ENCODE measurements at regions not wholly inside any gene's neighbourhood (a gene's known extent, or its start where the extent isn't known, plus 50 kb on each side); places are given as distances from the start of the nearest gene placed in this dataset.

DNA sequence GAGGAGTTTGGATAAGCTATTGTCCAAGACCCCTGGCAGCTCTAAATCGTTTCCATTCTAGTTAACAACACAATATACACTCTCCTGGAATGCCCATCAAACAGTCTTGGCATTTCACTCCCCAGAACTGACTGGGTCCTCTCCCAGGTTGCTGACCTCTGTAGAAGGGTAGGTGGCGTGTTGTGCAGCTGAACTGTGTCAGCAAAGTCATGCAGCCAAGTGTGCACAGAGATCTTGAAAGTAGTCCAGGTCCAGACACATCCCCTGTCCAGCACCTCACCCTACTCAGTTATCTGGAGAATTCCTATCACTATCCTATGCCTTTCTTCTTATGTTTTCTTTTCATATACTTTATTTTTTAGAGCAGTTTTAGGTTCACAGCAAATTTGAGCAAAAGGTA is 312.7 kb downstream of the GABRB3 start:
- Mint-ChIP-seq H3K9me3 (peaks cover 15 to 28% of the 10 kb centered on the region in 2 donors), H3K36me3 (peaks cover 24% of the 10 kb centered on the region), H3K4me1 (no peaks in the 10 kb centered on the region), H3K4me3 (no peak overlapping the region), H3K27ac (no peak overlapping the region), H3K27me3 (ENCODE audit: low read depth in 2 of 2) (no peaks in the 10 kb centered on the region)
- no peak for DNase-seq
- no peak overlapping the region for H3K4me3 ChIP-seq (ENCODE audit: low read length)
- TF ChIP-seq, protein P1, sequence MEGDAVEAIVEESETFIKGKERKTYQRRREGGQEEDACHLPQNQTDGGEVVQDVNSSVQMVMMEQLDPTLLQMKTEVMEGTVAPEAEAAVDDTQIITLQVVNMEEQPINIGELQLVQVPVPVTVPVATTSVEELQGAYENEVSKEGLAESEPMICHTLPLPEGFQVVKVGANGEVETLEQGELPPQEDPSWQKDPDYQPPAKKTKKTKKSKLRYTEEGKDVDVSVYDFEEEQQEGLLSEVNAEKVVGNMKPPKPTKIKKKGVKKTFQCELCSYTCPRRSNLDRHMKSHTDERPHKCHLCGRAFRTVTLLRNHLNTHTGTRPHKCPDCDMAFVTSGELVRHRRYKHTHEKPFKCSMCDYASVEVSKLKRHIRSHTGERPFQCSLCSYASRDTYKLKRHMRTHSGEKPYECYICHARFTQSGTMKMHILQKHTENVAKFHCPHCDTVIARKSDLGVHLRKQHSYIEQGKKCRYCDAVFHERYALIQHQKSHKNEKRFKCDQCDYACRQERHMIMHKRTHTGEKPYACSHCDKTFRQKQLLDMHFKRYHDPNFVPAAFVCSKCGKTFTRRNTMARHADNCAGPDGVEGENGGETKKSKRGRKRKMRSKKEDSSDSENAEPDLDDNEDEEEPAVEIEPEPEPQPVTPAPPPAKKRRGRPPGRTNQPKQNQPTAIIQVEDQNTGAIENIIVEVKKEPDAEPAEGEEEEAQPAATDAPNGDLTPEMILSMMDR (IDR thresholded peaks at IDR 0.05) = no peak
- intact Hi-C loops (cut with micrococcal nuclease) = no loop called here
- 92% methylated on average over 1 of the region's 2 CpGs for WGBS (ENCODE audit: insufficient coverage)
- H3K27ac ChIP-seq (ENCODE audit: low read length) = no peak overlapping the region
- H3K9me3 ChIP-seq (ENCODE audit: control insufficient read depth, insufficient read depth, low read length) = peaks cover 30% of the 10 kb centered on the region
- no peaks in the 10 kb centered on the region for H3K27me3 ChIP-seq (ENCODE audit: control insufficient read depth, insufficient read depth, low read length)
- ATAC-seq = no peak
- no peaks in the 10 kb centered on the region for H3K4me1 ChIP-seq (ENCODE audit: control insufficient read depth, insufficient read depth, low read length)
- H3K36me3 ChIP-seq (ENCODE audit: control insufficient read depth, insufficient read depth, low read length) = no peaks in the 10 kb centered on the region

DNA sequence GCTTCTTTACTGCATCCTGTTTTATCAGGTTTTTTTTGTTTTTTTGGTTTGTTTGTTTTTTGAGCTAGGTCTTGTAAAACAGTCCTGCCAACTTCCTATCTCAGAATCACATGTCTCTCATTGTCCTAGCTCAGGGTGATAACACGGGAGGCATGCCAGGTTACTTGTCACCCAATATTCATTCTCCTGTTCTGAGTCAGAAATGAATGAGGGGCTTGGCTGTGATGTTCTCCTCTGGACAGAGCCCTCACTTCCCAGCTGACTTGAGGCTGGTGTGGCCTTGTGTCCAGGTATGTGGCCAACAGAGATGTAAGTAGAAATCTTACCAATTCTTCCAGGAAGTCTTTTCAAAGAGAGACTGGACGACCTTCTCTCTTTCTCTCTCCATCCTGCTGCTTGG is 317.0 kb downstream of the GABRB3 start:
- H3K4me3 Mint-ChIP-seq = no peak overlapping the region
- Histone ChIP-seq H3K36me3 (ENCODE audit: control insufficient read depth, insufficient read depth, low read length) (no peaks in the 10 kb centered on the region), H3K4me3 (ENCODE audit: low read length) (no peak overlapping the region), H3K27ac (ENCODE audit: low read length) (no peak overlapping the region), H3K4me1 (ENCODE audit: control insufficient read depth, insufficient read depth, low read length) (no peaks in the 10 kb centered on the region), H3K9me3 (ENCODE audit: control insufficient read depth, insufficient read depth, low read length) (peaks cover 23% of the 10 kb centered on the region), H3K27me3 (ENCODE audit: control insufficient read depth, insufficient read depth, low read length) (no peaks in the 10 kb centered on the region)
- peaks cover 14 to 26% of the 10 kb centered on the region in 2 donors for H3K9me3 Mint-ChIP-seq
- H3K36me3 Mint-ChIP-seq = peaks cover 12% of the 10 kb centered on the region
- TF ChIP-seq, protein P1 (IDR thresholded peaks at IDR 0.05) = no peak
- WGBS (ENCODE audit: insufficient coverage) = 64% methylated on average over 2 of the region's 2 CpGs
- H3K27me3 Mint-ChIP-seq (ENCODE audit: low read depth in 2 of 2) = no peaks in the 10 kb centered on the region
- no peak for DNase-seq
- no peak for ATAC-seq
- intact Hi-C loops (cut with micrococcal nuclease) = no loop called here
- H3K4me1 Mint-ChIP-seq = no peaks in the 10 kb centered on the region
- H3K27ac Mint-ChIP-seq = no peak overlapping the region

DNA sequence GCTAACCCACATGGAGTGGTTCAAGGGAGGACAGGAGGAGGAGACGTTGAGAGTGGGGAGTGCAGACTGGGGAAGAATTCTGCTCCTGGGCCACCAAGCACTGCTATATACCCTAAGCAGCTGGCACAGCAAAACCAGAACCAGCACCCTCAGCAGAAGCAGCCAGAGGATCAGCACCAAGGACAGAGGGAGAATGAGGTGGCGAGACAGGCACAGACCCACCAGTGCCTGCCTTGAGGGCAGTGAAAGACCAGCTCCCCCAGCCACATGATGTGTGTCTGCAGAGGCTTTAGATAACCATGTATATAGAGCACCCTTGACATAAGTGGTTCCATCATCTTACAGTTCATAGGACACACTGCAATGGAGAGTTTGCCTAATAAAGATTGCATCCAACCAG is 319.0 kb downstream of the GABRB3 start:
- H3K27ac ChIP-seq (ENCODE audit: low read length) = no peak overlapping the region
- intact Hi-C loops (cut with micrococcal nuclease) = no loop called here
- DNase-seq = no peak
- ATAC-seq = no peak
- H3K4me1 ChIP-seq (ENCODE audit: control insufficient read depth, insufficient read depth, low read length) = no peaks in the 10 kb centered on the region
- H3K4me3 ChIP-seq (ENCODE audit: low read length) = no peak overlapping the region
- 34% methylated on average over 2 of the region's 2 CpGs for WGBS (ENCODE audit: insufficient coverage)
- TF ChIP-seq, protein P1 (IDR thresholded peaks at IDR 0.05) = no peak
- Mint-ChIP-seq H3K9me3 (peaks cover 16 to 28% of the 10 kb centered on the region in 2 donors), H3K27me3 (ENCODE audit: low read depth in 2 of 2) (no peaks in the 10 kb centered on the region), H3K4me3 (no peak overlapping the region), H3K4me1 (no peaks in the 10 kb centered on the region), H3K27ac (no peak overlapping the region), H3K36me3 (peaks cover 5% of the 10 kb centered on the region)
- H3K9me3 ChIP-seq (ENCODE audit: control insufficient read depth, insufficient read depth, low read length) = peaks cover 21% of the 10 kb centered on the region
- H3K27me3 ChIP-seq (ENCODE audit: control insufficient read depth, insufficient read depth, low read length) = no peaks in the 10 kb centered on the region
- no peaks in the 10 kb centered on the region for H3K36me3 ChIP-seq (ENCODE audit: control insufficient read depth, insufficient read depth, low read length)

DNA sequence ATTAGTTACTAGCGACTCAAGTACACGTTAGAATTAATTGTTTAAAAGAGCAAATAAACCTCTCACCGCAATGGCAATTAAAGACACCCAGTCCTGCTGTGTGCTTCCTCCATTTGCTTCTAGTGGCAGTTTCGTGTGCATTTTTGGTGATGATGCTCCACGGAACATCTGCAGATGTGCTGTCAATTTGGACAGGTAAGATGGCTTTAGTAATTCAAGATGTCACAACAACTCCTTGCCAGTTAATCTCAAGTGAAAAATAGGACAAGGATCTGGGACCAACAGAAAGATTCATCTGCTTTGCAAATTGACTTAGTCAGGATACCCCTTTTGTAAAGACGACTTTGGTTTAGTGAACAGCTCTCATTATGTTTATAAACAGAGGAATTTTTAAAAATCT is 320.9 kb downstream of the GABRB3 start:
- 87% methylated on average over 5 of the region's 6 CpGs for WGBS (ENCODE audit: insufficient coverage)
- intact Hi-C loops (cut with micrococcal nuclease) = no loop called here
- H3K4me3 Mint-ChIP-seq = no peak overlapping the region

More for the DNA sequence above, 320.9 kb downstream of the GABRB3 start:
- H3K27me3 ChIP-seq (ENCODE audit: control insufficient read depth, insufficient read depth, low read length) = no peaks in the 10 kb centered on the region
- H3K36me3 ChIP-seq (ENCODE audit: control insufficient read depth, insufficient read depth, low read length) = no peaks in the 10 kb centered on the region
- ATAC-seq = no peak
- H3K27me3 Mint-ChIP-seq (ENCODE audit: low read depth in 2 of 2) = no peaks in the 10 kb centered on the region
- no peak overlapping the region for H3K27ac ChIP-seq (ENCODE audit: low read length)
- H3K4me3 ChIP-seq (ENCODE audit: low read length) = no peak overlapping the region
- TF ChIP-seq, protein P1 (IDR thresholded peaks at IDR 0.05) = no peak
- H3K4me1 Mint-ChIP-seq = no peaks in the 10 kb centered on the region
- no peaks in the 10 kb centered on the region for H3K36me3 Mint-ChIP-seq
- H3K9me3 ChIP-seq (ENCODE audit: control insufficient read depth, insufficient read depth, low read length) = peaks cover 16% of the 10 kb centered on the region
- H3K4me1 ChIP-seq (ENCODE audit: control insufficient read depth, insufficient read depth, low read length) = no peaks in the 10 kb centered on the region
- H3K27ac Mint-ChIP-seq = no peak overlapping the region
- DNase-seq = no peak
- peaks cover 12 to 27% of the 10 kb centered on the region in 2 donors for H3K9me3 Mint-ChIP-seq

All from natural killer cell (primary cell).